ENCODE measurements at regions not wholly inside any gene's neighbourhood (a gene's known extent, or its start where the extent isn't known, plus 50 kb on each side); places are given as distances from the start of the nearest gene placed in this dataset.

DNA sequence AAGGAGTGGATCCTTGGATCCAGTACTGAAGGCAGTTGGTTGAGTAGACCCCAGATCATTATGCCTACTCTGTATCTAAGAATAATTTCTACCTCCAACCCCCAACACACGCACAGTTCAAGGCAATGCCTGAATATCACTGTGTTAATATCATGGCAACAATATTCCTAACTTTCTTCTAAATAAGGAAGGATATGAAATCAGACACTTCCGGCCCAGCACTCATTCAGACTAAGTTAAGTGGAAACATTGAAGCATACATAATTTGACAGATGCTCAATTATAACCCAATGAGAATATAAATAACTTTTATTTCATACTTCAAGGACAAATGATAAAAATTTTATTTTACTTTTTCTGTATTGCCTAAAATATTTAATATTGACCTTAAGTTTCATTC lies 153.6 kb upstream of the COL3A1 start:
- TF ChIP-seq CTCF (IDR thresholded peaks at IDR 0.05): no peak
- TF ChIP-seq POLR2A (IDR thresholded peaks at IDR 0.05): no peak
